ENCODE measurements at regions not wholly inside any gene's neighbourhood (a gene's known extent, or its start where the extent isn't known, plus 50 kb on each side); places are given as distances from the start of the nearest gene placed in this dataset.

DNA sequence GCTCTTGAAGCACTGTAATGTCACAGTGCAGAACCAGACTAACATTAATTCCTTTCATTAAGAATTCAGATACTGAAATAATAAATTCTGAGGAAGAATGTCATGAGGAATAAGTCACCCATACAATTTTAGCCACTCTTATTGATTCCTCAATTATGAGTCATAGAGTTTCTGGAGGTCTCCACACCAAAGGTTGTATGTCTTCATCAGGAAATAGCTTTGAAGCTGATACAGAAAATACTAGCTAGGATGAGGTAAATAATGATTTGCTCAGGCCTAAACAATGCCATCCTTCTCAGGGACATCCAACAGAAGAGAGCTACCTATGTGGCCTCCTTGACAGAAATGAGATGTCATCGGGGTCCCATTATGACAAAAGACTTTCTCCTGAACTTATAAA lies 238.8 kb downstream of the OR13H1 start:
- H3K27me3 ChIP-seq (ENCODE audit: control insufficient read depth in 1 of 2, insufficient read depth in 2 of 2, low read length in 2 of 2), result no peaks in the 10 kb centered on the region
- no peak overlapping the region for H3K27ac ChIP-seq (ENCODE audit: low read depth, low read length)
- H3K36me3 ChIP-seq (ENCODE audit: insufficient read depth, low read length), result no peaks in the 10 kb centered on the region
- peaks cover 21% of the 10 kb centered on the region for H3K4me1 ChIP-seq (ENCODE audit: insufficient read depth, low read length)
- no peak overlapping the region for H3K9ac ChIP-seq (ENCODE audit: low read length)
- no peaks in the 10 kb centered on the region for H3K9me3 ChIP-seq (ENCODE audit: low read length)
- no peak overlapping the region for H3K4me3 ChIP-seq (ENCODE audit: low read depth in 1 of 2, low read length in 2 of 2)

DNA sequence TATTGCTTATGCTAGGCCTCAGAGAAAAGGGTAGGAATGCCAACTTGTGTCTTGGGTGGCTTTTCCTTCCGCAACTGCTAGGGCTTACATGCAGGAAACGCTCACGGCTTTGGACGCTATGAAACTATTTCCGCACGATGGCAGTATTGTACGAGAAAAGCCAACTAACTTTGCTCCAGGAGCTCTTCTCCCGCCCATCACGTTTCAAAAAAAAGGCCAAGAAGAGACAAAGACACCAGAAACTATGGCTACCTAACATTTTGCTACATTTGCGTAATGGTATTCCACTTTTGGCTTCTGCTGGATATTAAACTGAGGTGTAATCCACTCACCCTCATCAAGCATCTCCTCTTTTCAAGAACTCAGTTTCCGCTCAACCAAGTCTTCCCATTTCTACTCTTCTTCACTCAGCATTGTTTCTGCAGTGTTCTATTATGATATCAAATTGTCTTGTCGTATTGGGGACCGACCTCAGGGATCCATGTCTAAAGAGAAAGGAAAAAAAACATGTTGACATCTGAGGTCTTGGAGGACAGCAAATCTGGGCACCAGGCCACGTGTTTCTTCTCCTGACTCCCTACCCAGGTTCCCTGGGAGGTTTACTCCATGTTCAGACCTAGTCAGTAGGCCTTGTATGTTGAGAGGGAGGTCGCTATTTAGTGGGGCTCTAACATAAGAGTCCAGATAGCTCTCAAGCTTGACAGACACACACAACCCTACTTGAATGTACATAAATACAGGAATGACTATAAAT lies 239.4 kb upstream of the STK26 start:
- H3K4me3 ChIP-seq (ENCODE audit: low read depth in 1 of 2, low read length in 2 of 2), result peak overlapping the region in 1 of 2 donors; percentile 49
- H3K9ac ChIP-seq (ENCODE audit: low read length), result no peak overlapping the region
- no peak overlapping the region for H3K27ac ChIP-seq (ENCODE audit: low read depth, low read length)
- H3K36me3 ChIP-seq (ENCODE audit: insufficient read depth, low read length), result no peaks in the 10 kb centered on the region
- H3K9me3 ChIP-seq (ENCODE audit: low read length), result no peaks in the 10 kb centered on the region
- peaks cover 16% of the 10 kb centered on the region for H3K4me1 ChIP-seq (ENCODE audit: insufficient read depth, low read length)
- no peaks in the 10 kb centered on the region for H3K27me3 ChIP-seq (ENCODE audit: control insufficient read depth in 1 of 2, insufficient read depth in 2 of 2, low read length in 2 of 2)

DNA sequence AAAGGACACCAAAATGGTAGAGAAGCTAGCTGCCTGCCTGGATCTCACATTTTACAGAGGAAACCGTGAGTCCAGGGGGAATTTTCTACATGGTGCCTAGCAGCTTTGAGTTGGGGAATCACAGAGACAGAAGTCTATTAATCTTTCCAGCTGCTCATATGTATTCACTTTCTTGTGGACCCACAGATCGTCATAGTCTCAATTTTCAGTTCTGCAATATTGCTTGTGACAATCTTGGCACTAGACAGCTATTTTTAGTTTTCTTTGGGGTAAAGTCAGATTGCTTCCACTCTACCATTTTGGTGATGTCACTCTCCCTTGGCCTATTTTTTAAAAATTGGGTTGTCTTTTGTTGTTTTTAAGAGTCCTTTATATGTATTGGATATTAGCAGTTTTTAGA lies 233.4 kb upstream of the STK26 start:
- Histone ChIP-seq H3K27me3 (ENCODE audit: control insufficient read depth in 1 of 2, insufficient read depth in 2 of 2, low read length in 2 of 2) (no peaks in the 10 kb centered on the region), H3K36me3 (ENCODE audit: insufficient read depth, low read length) (no peaks in the 10 kb centered on the region), H3K27ac (ENCODE audit: low read depth, low read length) (no peak overlapping the region), H3K4me3 (ENCODE audit: low read depth in 1 of 2, low read length in 2 of 2) (no peak overlapping the region), H3K4me1 (ENCODE audit: insufficient read depth, low read length) (no peaks in the 10 kb centered on the region), H3K9me3 (ENCODE audit: low read length) (no peaks in the 10 kb centered on the region), H3K9ac (ENCODE audit: low read length) (no peak overlapping the region)

- H3K27ac ChIP-seq (ENCODE audit: low read depth, low read length), result no peak overlapping the region
- no peaks in the 10 kb centered on the region for H3K4me1 ChIP-seq (ENCODE audit: insufficient read depth, low read length)
- peaks cover 0 to 9% of the 10 kb centered on the region in 2 donors for H3K27me3 ChIP-seq (ENCODE audit: control insufficient read depth in 1 of 2, insufficient read depth in 2 of 2, low read length in 2 of 2)
- no peaks in the 10 kb centered on the region for H3K9me3 ChIP-seq (ENCODE audit: low read length)
- peak overlapping the region; percentile 2 to 65 for H3K4me3 ChIP-seq (ENCODE audit: low read depth in 1 of 2, low read length in 2 of 2)
- H3K36me3 ChIP-seq (ENCODE audit: insufficient read depth, low read length), result no peaks in the 10 kb centered on the region
- peak overlapping the region; percentile 21 for H3K9ac ChIP-seq (ENCODE audit: low read length)
These were observed 231.3 kb upstream of the STK26 start for GRCh38 chrX:131791608-131792355.

DNA sequence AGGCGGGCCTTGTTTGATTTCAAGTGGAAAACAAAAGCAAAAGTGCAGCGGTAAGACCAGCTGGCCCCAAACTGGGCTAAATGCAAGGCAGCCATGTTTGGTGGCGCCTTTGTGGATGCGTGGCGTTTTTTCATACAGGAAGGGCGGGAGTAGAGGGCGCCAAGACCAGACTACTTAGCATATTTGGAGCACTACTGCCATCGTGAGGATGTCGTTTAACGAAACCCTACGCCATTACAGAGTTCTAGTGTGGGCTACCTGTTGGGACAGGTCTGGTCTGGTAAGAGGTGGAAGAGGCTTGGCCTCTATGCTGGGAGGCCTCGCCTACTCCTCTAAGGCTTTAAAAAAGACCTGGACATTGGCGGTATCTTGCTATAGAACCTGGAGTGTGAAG lies 230.7 kb upstream of the STK26 start:
- Histone ChIP-seq H3K4me3 (ENCODE audit: low read depth in 1 of 2, low read length in 2 of 2) (peak overlapping the region; percentile 17 to 65), H3K36me3 (ENCODE audit: insufficient read depth, low read length) (no peaks in the 10 kb centered on the region), H3K9ac (ENCODE audit: low read length) (peak overlapping the region; percentile 29), H3K4me1 (ENCODE audit: insufficient read depth, low read length) (no peaks in the 10 kb centered on the region), H3K9me3 (ENCODE audit: low read length) (no peaks in the 10 kb centered on the region), H3K27me3 (ENCODE audit: control insufficient read depth in 1 of 2, insufficient read depth in 2 of 2, low read length in 2 of 2) (peaks cover 0 to 9% of the 10 kb centered on the region in 2 donors), H3K27ac (ENCODE audit: low read depth, low read length) (no peak overlapping the region)

DNA sequence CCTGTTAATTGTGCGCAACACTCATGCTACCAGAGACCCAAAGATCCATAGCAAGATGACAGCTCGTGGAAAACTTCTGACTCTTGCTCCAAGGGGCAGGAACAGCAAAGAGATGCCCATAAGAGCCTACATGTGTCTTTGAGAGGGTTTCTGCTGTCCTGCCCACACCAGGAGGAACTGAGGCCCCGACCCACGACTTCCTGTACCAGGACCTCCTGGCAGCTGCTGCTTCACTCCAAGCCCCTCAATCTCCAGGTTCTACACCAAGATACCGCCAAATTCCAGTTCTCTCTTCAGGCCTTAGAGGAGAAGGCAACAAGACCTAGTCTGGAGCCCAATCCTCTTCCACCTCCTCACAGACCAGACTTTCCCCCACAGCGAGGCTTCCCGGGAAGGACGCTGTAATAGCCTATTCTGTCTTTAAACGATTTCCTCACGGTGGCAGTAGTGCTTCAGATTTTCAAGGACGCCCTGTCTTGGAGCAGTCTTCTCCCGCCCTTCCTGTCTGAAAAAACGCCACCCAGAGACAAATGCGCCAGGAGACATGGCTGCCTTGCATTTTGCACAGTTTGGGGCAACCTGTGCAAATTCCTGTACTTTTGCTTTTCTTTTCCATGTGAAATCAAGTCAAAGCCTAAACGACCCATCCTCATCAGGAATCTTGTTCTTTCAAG lies 230.2 kb upstream of the STK26 start:
- Histone ChIP-seq H3K4me1 (ENCODE audit: insufficient read depth, low read length) (no peaks in the 10 kb centered on the region), H3K36me3 (ENCODE audit: insufficient read depth, low read length) (no peaks in the 10 kb centered on the region), H3K9me3 (ENCODE audit: low read length) (no peaks in the 10 kb centered on the region), H3K9ac (ENCODE audit: low read length) (peak overlapping the region; percentile 29), H3K27ac (ENCODE audit: low read depth, low read length) (no peak overlapping the region), H3K4me3 (ENCODE audit: low read depth in 1 of 2, low read length in 2 of 2) (peak overlapping the region; percentile 17 to 55), H3K27me3 (ENCODE audit: control insufficient read depth in 1 of 2, insufficient read depth in 2 of 2, low read length in 2 of 2) (peaks cover 0 to 9% of the 10 kb centered on the region in 2 donors)

DNA sequence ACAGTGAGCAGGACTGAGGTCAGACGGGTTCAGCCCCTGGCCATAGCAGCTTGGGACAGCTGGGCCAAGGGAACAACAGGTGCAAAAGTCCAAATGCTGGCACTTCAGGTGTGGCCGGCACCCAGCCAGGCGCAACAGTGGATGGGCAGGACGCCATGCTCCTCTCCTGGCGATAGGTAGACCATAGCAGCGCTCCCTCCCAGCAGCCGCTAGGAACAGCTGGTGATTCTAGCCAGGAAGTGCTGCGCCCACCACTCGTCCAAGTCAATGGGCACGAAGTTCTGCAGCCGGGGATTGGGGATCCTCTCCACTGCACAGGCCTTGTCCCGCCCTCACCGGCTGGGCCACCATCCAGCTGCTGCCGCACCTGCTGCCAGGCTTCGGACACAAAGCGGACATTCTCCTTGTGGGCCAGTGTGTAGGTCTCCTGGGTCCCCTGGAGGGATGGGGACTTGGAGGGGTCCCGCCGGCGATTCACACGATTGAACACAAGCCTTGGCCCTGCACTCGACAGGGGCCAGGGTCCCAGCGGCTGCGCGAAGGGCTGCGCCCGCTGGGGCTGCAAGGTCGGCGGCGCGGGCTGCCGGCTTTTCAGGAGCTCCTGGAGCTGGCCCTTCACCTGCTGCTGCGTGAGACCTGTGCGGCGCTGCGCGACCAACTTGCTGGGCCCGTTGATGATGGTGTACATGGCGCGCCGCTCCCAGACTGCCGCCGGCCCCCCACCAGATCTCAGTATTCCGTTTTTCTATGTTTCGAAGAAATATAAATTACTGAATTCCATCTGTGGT lies 227.5 kb upstream of the STK26 start:
- Histone ChIP-seq H3K9ac (ENCODE audit: low read length) (no peak overlapping the region), H3K36me3 (ENCODE audit: insufficient read depth, low read length) (no peaks in the 10 kb centered on the region), H3K27me3 (ENCODE audit: control insufficient read depth in 1 of 2, insufficient read depth in 2 of 2, low read length in 2 of 2) (peaks cover 0 to 9% of the 10 kb centered on the region in 2 donors), H3K9me3 (ENCODE audit: low read length) (no peaks in the 10 kb centered on the region), H3K4me3 (ENCODE audit: low read depth in 1 of 2, low read length in 2 of 2) (no peak overlapping the region), H3K4me1 (ENCODE audit: insufficient read depth, low read length) (no peaks in the 10 kb centered on the region), H3K27ac (ENCODE audit: low read depth, low read length) (no peak overlapping the region)

DNA sequence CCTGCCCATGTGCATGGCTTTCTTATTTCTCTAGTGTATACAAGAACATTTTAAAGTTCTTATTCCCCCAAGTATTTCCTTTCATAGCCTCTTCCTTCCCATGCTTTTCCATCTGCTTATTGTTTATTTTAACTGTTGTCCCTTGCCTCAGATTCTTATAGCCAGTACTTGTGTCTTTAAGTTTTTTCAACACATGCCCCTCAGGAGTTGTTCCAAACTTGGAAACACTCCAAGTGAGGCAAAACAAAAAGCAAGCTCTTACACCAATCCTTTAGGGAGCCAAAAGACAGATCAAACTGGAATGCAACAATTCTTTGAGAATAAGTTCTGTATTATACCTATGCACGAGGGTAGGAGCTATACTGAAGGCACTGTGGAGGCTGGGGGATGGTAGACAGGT lies 222.0 kb upstream of the STK26 start:
- Histone ChIP-seq H3K36me3 (ENCODE audit: insufficient read depth, low read length) (no peaks in the 10 kb centered on the region), H3K9ac (ENCODE audit: low read length) (no peak overlapping the region), H3K4me1 (ENCODE audit: insufficient read depth, low read length) (no peaks in the 10 kb centered on the region), H3K27me3 (ENCODE audit: control insufficient read depth in 1 of 2, insufficient read depth in 2 of 2, low read length in 2 of 2) (peaks cover 0 to under 1% of the 10 kb centered on the region in 2 donors), H3K9me3 (ENCODE audit: low read length) (no peaks in the 10 kb centered on the region), H3K4me3 (ENCODE audit: low read depth in 1 of 2, low read length in 2 of 2) (no peak overlapping the region), H3K27ac (ENCODE audit: low read depth, low read length) (no peak overlapping the region)

GRCh38 chrX:131801911-131802310 lies 221.2 kb upstream of the STK26 start:
- Histone ChIP-seq H3K9me3 (ENCODE audit: low read length) (no peaks in the 10 kb centered on the region), H3K36me3 (ENCODE audit: insufficient read depth, low read length) (no peaks in the 10 kb centered on the region), H3K27me3 (ENCODE audit: control insufficient read depth in 1 of 2, insufficient read depth in 2 of 2, low read length in 2 of 2) (no peaks in the 10 kb centered on the region), H3K4me1 (ENCODE audit: insufficient read depth, low read length) (no peaks in the 10 kb centered on the region), H3K9ac (ENCODE audit: low read length) (no peak overlapping the region), H3K27ac (ENCODE audit: low read depth, low read length) (no peak overlapping the region), H3K4me3 (ENCODE audit: low read depth in 1 of 2, low read length in 2 of 2) (no peak overlapping the region)

DNA sequence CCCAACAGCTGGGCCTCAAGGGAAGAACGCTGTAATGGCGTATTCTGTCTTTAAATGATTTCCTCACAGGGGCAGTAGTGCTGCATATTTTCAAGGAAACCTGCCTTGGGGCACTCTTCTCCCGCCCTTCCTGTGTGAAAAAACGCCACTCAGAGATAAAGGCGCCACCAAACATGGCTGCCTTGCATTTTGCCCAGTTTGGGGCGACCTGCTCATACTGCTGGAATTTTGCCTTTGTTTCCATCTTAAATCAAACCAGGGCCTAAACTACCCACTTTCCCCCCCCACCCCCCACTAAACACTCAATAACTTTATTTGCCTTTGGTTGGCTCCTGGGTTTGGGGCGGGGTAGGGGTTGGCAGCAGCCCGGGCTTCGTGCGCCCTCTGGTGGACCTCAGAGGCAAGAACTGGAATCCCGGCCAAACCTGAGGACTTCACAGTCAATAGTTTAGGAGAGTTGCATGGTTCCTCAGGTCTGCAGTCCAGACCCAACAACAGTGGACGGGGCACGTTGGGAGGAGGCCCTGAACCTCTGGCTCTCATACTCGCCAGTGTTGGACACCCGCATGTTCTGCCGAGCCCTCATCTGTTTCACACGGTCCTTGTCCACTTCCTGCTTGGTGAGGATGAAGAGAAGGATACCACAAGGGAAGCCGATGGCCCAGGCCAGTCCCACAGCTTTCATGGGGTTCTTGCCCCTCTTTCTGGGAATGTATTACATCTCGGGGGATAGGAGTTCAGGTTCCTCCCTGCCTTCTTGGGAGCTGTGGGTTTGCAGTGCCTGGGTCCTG lies 220.1 kb upstream of the STK26 start:
- no peaks in the 10 kb centered on the region for H3K36me3 ChIP-seq (ENCODE audit: insufficient read depth, low read length)
- peak overlapping the region in 1 of 2 donors; percentile 22 for H3K4me3 ChIP-seq (ENCODE audit: low read depth in 1 of 2, low read length in 2 of 2)
- H3K9ac ChIP-seq (ENCODE audit: low read length), result no peak overlapping the region
- H3K27ac ChIP-seq (ENCODE audit: low read depth, low read length), result no peak overlapping the region
- H3K27me3 ChIP-seq (ENCODE audit: control insufficient read depth in 1 of 2, insufficient read depth in 2 of 2, low read length in 2 of 2), result no peaks in the 10 kb centered on the region
- no peaks in the 10 kb centered on the region for H3K4me1 ChIP-seq (ENCODE audit: insufficient read depth, low read length)
- H3K9me3 ChIP-seq (ENCODE audit: low read length), result no peaks in the 10 kb centered on the region

Measured in muscle layer of colon (tissue), 2 donors.